AG04450 (cell line): ENCODE measurements at regions not wholly inside any gene's neighbourhood (a gene's known extent, or its start where the extent isn't known, plus 50 kb on each side); places are given as distances from the start of the nearest gene placed in this dataset.

Experiments used
- CTCF ChIA-PET: fragments of 300-600, 350-600 bp; formaldehyde crosslinking; extraction: SDS; loops from one replicate; lab custom pipeline; 2022; ENCODE audit warnings: antibody characterized with exemption, inconsistent platforms; lab: Charles Lee
- POLR2A ChIA-PET: fragments of 350-600 bp; formaldehyde crosslinking; extraction: SDS; loops from one replicate; lab custom pipeline; 2021; ENCODE audit warnings: antibody characterized with exemption, inconsistent platforms; lab: Yijun Ruan, JAX
- DNase-seq: peaks from one replicate; pipeline ENCODE4 v3.0.0-alpha.2; 2011; ENCODE audit warnings: low read depth, low spot score
- H3K27ac ChIP-seq: one replicate; pipeline ENCODE4 v1.5.1; 2012; ENCODE audit warnings: low read depth, low read length, control low read depth
- H3K27me3 ChIP-seq: one replicate; pipeline ENCODE4 v1.6.0; 2012; ENCODE audit warnings: low read length; ENCODE audit not compliant: control insufficient read depth, insufficient read depth
- H3K4me3 ChIP-seq: 2 replicates; pipeline ENCODE4 v1.5.1; 2011; ENCODE audit warnings: mild to moderate bottlenecking, low read depth, low read length, control low read depth
- H3K9me3 ChIP-seq: 2 replicates; pipeline ENCODE4 v1.5.1; 2012; ENCODE audit warnings: low read length; ENCODE audit not compliant: control insufficient read depth, insufficient read depth
- CTCF ChIP-seq: IDR thresholded peaks from 2 replicates; pipeline ENCODE4 v1.5.1; 2011; ENCODE audit warnings: low read depth, low read length, control low read depth, inconsistent platforms

GRCh38 chr4:54937501-54937900 is 187.9 kb downstream of the KDR start:
- POLR2A ChIA-PET = no interaction called here
- DNase-seq = no peak

GRCh38 chr4:54933579-54933978 is 191.8 kb downstream of the KDR start:
- Histone ChIP-seq H3K27me3 (no peaks in the 10 kb centered on the region), H3K27ac (no peak overlapping the region), H3K4me3 (no peak overlapping the region), H3K9me3 (no peaks in the 10 kb centered on the region)
- DNase-seq = no peak
- ChIA-PET POLR2A (no interaction called here), CTCF (no interaction called here)
- no peak for TF ChIP-seq CTCF

More at GRCh38 chr4:54937501-54937900, 187.9 kb downstream of the KDR start:
- Histone ChIP-seq H3K27ac (no peak overlapping the region), H3K9me3 (no peaks in the 10 kb centered on the region), H3K4me3 (no peak overlapping the region), H3K27me3 (no peaks in the 10 kb centered on the region)
- CTCF ChIA-PET = interaction anchor here (0.7 kb wide), 1 partner anchor 384 kb away, joined by 5 read pairs; no protein-coding TSS in a partner anchor
- TF ChIP-seq CTCF = no peak

- Histone ChIP-seq H3K27me3 (no peaks in the 10 kb centered on the region), H3K4me3 (no peak overlapping the region), H3K9me3 (no peaks in the 10 kb centered on the region), H3K27ac (no peak overlapping the region)
- DNase-seq = no peak
- ChIA-PET POLR2A (no interaction called here), CTCF (no interaction called here)
- no peak for TF ChIP-seq CTCF
Measured at GRCh38 chr4:54930226-54930625, 195.2 kb downstream of the KDR start.

GRCh38 chr4:54929459-54929858 is 195.9 kb downstream of the KDR start:
- Histone ChIP-seq H3K27ac (no peak overlapping the region), H3K27me3 (no peaks in the 10 kb centered on the region), H3K9me3 (no peaks in the 10 kb centered on the region), H3K4me3 (no peak overlapping the region)
- TF ChIP-seq CTCF = no peak
- POLR2A ChIA-PET = no interaction called here
- no peak for DNase-seq
- CTCF ChIA-PET = no interaction called here

GRCh38 chr4:54924891-54925290 is 200.5 kb downstream of the KDR start:
- no peak overlapping the region for H3K4me3 ChIP-seq
- ChIA-PET CTCF (no interaction called here), POLR2A (no interaction called here)
- DNase-seq = no peak
- TF ChIP-seq CTCF = no peak
- H3K27ac ChIP-seq = no peak overlapping the region
- no peaks in the 10 kb centered on the region for H3K9me3 ChIP-seq
- no peaks in the 10 kb centered on the region for H3K27me3 ChIP-seq
